Medulla oblongata (tissue), 1 donor: ENCODE measurements at regions not wholly inside any gene's neighbourhood (a gene's known extent, or its start where the extent isn't known, plus 50 kb on each side); places are given as distances from the start of the nearest gene placed in this dataset.

Source experiments
- DNase-seq: peaks from one replicate; pipeline ENCODE4 v3.0.0-alpha.2; 2015; ENCODE audit errors: extremely low spot score

- no peak for DNase-seq
Observed at GRCh38 chr5:176176231-176176630, 62.0 kb upstream of the SIMC1 start.

DNA sequence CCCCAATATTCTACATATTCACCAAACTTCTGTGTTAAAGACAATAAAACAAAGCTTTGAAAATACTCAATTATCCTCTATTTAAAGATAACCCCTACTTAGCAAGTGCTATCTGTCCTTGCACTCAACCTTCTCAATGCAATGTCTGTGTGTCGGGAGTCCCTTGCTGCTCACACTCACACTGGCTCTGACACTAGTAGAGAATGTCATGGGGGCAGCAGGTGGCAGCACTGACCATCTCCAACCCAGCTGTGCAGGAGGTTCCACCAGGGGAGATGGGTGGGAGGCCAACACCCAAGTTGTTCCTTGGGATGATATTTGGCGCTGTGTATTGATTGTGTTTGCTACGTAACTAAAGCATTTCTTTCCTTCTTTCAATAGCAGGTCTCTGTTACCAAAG, 59.4 kb upstream of the SIMC1 start:
- DNase-seq, result no peak

DNA sequence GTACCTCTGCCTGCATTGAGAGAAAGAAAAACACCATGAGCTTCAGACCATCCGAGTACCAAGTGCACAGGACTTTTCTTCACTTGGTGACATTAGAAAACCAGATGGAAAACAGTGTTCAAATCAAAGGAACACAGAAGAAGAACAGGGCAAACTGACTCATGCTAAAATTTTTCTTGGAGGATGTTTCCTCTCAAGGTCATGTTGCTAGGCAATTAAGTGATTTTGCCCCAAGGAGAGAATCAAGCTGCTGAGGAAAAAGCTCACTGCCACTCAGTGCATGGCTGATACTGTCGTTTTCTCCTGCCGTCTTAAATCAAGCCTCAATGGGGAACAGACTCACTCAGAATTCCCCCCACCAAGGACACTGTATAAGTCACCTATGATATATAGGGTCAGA, 57.9 kb upstream of the SIMC1 start:
- peak; percentile 31 for DNase-seq

DNA sequence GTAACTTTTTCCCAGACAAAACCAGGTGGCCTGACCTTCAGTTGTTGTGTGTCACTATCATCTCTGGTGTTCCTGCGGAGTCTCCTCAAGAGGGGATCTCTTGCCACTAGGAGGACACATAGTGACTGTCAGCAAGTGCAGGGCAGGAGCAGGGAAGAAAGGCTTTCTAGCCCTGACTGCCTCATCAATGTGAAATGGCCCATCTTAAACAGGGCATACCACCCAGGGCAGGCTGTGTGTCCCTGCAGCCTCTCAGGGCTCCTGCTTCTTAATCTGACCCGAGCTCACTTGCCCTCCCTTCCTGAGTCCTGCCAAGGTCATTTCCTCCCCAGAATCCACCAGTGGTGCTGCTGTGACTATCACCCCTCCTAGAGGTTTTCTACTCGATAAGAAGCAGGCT, 57.4 kb upstream of the SIMC1 start:
- no peak for DNase-seq

DNA sequence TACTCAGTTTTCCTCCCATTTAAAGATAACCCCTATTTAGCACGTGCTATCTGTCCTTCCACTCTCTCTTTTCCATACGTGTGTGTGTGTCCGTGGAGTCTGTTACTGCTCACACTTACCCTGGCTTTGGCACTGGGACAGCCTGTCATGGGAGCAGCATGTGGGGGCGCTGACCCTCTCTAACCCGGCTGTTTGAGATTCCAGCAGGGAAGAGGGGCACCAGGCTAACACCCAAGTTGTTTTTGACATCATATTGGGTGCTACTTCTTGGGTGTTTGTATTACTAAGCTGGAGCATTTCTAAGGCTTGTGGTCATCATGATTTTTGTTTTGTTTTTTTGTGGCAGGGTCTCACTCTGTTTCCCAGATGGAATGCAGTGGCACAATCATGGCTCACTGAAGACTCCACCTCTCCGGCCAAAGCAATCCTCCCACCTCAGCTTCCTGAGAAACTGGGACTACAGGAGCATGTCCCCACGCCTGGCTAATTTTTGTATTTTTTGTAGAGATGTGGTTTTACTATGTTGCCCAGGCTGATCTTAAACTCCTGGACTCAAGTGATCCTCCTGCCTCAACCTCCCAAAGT, 56.9 kb upstream of the SIMC1 start:
- no peak for DNase-seq

GRCh38 chr5:176183321-176184074, 54.7 kb upstream of the SIMC1 start:
- DNase-seq, result no peak

DNA sequence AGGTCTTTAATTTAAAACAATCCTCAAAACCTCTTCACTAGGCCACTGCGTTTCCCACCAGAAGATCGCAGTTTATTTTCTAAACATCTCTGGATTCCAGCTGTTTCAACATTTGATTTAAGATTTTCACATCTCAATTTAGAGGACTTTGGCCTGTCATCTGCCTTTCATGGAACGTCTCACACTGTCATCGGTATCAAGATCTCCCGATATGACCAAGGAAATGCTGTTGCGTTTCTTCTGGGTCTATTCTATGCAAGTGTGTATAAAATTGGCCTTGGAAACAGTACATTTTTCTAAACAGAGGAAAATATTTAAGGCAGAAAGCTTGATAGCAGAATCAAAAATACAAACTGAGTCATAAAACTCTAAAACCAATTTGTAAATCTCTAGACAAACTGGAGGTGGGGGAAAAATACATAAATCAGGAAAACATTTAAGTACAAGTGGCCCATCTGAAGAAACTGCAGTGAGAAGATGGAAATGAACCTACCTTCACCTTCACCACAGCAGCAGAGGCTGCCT, 53.6 kb upstream of the SIMC1 start:
- DNase-seq, result no peak

DNA sequence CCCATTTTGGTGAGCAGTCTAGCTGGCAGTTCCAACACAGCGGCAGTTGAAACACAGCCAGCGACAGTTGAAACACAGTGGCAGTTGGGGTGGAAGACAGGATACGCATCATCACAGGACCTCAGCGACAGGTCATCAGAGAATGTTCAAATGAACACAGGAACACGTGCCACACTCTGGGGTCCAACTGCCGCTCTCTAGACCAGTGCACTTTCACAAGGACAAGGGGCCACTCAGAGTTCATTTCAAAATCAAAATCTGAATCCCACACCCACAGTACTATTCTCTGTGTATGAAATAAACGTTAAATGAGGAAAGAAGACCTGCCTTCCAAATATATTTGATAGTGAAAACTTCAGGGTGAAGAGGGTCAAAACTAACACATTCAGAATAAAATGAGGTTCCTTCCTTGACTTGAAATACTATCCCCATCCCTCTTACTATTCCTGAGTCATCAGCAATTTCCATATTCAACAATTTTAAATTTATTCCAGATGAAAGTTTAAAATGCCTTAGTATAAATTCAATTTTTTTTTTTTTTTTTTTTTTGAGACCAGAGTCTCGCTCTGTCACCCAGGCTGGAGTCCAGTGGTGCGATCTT, 53.0 kb upstream of the SIMC1 start:
- no peak for DNase-seq

DNA sequence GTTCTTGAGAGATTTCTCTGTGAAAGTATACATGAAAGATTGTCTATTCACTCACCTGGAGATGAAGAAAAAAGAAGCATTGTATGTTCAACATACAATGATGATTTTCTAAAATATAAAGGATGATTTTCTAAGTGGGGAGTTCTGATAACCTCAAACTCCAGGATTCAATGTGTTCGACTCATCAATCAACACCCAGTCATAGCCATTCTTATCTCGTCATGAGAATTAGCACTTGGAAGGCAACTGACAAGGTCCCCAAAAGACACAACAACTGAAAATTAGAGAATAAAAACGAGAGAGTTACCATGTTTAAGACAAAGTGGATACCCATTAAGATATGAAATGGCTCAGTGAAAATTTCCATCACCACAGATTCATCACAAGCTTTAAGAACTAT, 52.1 kb upstream of the SIMC1 start:
- no peak for DNase-seq

GRCh38 chr5:176187276-176188062, 50.8 kb upstream of the SIMC1 start:
- peak; percentile 1 for DNase-seq

DNA sequence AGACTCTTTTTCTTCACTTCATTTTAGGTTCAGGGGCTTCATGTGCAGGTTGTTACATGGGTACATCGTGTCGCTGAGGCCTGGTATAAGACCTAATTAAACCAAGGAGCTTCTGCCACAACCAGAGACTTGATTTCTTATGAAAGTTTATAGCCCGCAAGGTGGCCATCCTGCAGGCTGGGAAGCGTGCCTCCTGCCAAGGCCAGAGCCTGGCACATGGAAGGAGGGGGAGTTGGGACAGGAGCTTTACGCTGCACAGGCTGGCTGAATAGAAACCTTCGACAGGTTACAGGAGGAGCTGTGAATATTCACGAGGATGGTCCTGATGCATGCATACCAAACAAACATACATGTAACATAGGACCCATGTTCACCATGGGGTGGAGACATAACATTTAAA, 50.1 kb upstream of the SIMC1 start:
- DNase-seq, result peak; percentile 0
